Calu3 (cell line): ENCODE measurements at regions not wholly inside any gene's neighbourhood (a gene's known extent, or its start where the extent isn't known, plus 50 kb on each side); places are given as distances from the start of the nearest gene placed in this dataset.

ENCODE experiments used
- BruUV-seq: library from RNA; stranded (reverse); fragments of 400-500 nt; replicated peaks from 2 replicates; lab custom pipeline; 2021; lab: Mats Ljungman, UMichigan
- CTCF ChIA-PET: fragments of 300-600 bp; sonication (Branson Sonifier 250); formaldehyde crosslinking; loops from one replicate; lab custom pipeline; 2022; ENCODE audit warnings: antibody characterized with exemption; lab: Charles Lee
- DNase-seq: peaks from one replicate; pipeline ENCODE4 v3.0.0; 2022
- H3K27ac Mint-ChIP-seq: one replicate; pipeline ENCODE4 v1.8.0; 2022; ENCODE audit warnings: mixed read lengths; ENCODE audit not compliant: unreplicated experiment
- H3K27me3 Mint-ChIP-seq: one replicate; pipeline ENCODE4 v1.8.0; 2022; ENCODE audit warnings: mixed read lengths; ENCODE audit not compliant: unreplicated experiment
- H3K36me3 Mint-ChIP-seq: one replicate; pipeline ENCODE4 v1.8.0; 2022; ENCODE audit warnings: mild to moderate bottlenecking, moderate library complexity, mixed read lengths; ENCODE audit not compliant: insufficient read depth, unreplicated experiment
- H3K4me1 Mint-ChIP-seq: one replicate; pipeline ENCODE4 v1.8.0; 2022; ENCODE audit warnings: mild to moderate bottlenecking, low read depth, mixed read lengths; ENCODE audit not compliant: unreplicated experiment
- H3K4me3 Mint-ChIP-seq: one replicate; pipeline ENCODE4 v1.8.0; 2022; ENCODE audit warnings: mild to moderate bottlenecking, low read depth, moderate library complexity, mixed read lengths; ENCODE audit not compliant: unreplicated experiment
- H3K9me3 Mint-ChIP-seq: one replicate; pipeline ENCODE4 v1.8.0; 2022; ENCODE audit warnings: low read depth, mixed read lengths; ENCODE audit not compliant: unreplicated experiment
- intact Hi-C: fragments of 100-400 bp; cut with micrococcal nuclease; formaldehyde crosslinking; loops from one replicate; pipeline ENCODE4 v1.10.0; 2022; ENCODE audit not compliant: unreplicated experiment
- TF ChIP-seq, protein P1 (sequence below): fragments of 200-600 bp; IDR thresholded peaks from one replicate; pipeline ENCODE4 v1.8.0; 2022; ENCODE audit warnings: antibody characterized with exemption; ENCODE audit not compliant: unreplicated experiment

DNA sequence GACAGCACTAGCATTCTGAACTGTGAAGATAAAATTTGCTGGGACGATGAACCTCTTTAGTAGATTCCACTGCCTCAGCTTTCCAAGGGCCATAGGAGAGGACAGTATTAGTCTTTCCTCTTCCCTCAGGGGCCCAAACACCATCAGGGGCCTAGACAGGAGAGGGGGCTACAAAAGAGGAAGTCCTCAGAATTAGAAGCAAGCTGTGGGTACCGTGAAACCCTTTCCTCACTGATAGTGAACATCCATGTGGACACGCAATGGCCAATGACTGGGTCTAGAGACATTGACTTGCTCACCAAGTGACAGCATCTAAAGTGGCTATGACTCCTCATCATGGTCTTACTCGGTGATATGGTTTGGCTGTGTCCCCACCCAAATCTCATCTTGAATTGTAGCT lies 68.1 kb upstream of the UST start:
- no peak overlapping the region for H3K4me3 Mint-ChIP-seq
- no peaks in the 10 kb centered on the region for H3K4me1 Mint-ChIP-seq
- no peaks in the 10 kb centered on the region for H3K9me3 Mint-ChIP-seq
- TF ChIP-seq, protein P1, sequence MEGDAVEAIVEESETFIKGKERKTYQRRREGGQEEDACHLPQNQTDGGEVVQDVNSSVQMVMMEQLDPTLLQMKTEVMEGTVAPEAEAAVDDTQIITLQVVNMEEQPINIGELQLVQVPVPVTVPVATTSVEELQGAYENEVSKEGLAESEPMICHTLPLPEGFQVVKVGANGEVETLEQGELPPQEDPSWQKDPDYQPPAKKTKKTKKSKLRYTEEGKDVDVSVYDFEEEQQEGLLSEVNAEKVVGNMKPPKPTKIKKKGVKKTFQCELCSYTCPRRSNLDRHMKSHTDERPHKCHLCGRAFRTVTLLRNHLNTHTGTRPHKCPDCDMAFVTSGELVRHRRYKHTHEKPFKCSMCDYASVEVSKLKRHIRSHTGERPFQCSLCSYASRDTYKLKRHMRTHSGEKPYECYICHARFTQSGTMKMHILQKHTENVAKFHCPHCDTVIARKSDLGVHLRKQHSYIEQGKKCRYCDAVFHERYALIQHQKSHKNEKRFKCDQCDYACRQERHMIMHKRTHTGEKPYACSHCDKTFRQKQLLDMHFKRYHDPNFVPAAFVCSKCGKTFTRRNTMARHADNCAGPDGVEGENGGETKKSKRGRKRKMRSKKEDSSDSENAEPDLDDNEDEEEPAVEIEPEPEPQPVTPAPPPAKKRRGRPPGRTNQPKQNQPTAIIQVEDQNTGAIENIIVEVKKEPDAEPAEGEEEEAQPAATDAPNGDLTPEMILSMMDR: no peak
- intact Hi-C loops: no loop called here
- no peaks in the 10 kb centered on the region for H3K27me3 Mint-ChIP-seq
- CTCF ChIA-PET: no interaction called here
- no TSS peak for BruUV-seq
- no peak for DNase-seq
- H3K27ac Mint-ChIP-seq: no peak overlapping the region
- no peaks in the 10 kb centered on the region for H3K36me3 Mint-ChIP-seq

DNA sequence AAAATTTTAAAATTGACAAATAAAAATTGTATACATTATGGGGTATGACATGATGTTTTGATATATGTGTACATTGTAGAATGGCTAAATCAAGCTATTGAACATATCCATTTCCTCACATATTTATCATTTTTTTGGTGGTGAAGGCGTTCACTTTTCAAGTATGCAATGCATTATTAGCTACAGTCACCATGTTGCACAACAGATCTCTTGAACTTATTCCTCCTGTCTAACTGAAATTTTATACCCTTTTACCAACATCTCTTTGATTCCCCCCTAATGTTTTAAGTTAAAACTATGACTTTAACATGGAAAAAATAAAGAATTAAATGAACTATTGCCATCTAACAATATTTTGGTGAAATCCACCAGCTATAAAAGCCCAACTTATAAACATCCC lies 65.2 kb upstream of the UST start:
- H3K4me1 Mint-ChIP-seq: no peaks in the 10 kb centered on the region
- H3K36me3 Mint-ChIP-seq: no peaks in the 10 kb centered on the region
- no peaks in the 10 kb centered on the region for H3K9me3 Mint-ChIP-seq
- intact Hi-C loops: no loop called here
- H3K27me3 Mint-ChIP-seq: no peaks in the 10 kb centered on the region
- H3K4me3 Mint-ChIP-seq: no peak overlapping the region
- DNase-seq: no peak
- no TSS peak for BruUV-seq
- H3K27ac Mint-ChIP-seq: no peak overlapping the region
- CTCF ChIA-PET: no interaction called here
- TF ChIP-seq, protein P1: no peak

DNA sequence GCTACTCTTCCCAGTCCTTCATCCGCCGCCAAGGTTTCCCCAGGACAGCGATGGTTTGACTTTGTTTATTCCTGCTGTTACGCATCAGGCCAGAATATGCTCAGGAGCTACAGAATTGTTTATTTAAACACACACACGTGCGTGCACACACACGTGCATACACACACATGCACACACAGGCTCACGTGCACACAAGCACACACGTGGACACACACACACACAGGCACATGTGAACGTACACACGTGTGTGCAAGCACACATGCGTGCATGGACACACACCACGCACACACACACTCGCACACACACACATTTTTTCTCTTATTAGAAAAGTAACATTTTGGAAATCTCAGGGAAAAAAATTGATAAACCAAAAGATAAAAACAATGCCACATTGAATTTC lies 64.6 kb upstream of the UST start:
- CTCF ChIA-PET: no interaction called here
- Mint-ChIP-seq H3K27ac (no peak overlapping the region), H3K27me3 (no peaks in the 10 kb centered on the region), H3K36me3 (no peaks in the 10 kb centered on the region), H3K9me3 (no peaks in the 10 kb centered on the region), H3K4me3 (no peak overlapping the region), H3K4me1 (no peaks in the 10 kb centered on the region)
- DNase-seq: no peak
- intact Hi-C loops: no loop called here
- no TSS peak for BruUV-seq
- TF ChIP-seq, protein P1: no peak

DNA sequence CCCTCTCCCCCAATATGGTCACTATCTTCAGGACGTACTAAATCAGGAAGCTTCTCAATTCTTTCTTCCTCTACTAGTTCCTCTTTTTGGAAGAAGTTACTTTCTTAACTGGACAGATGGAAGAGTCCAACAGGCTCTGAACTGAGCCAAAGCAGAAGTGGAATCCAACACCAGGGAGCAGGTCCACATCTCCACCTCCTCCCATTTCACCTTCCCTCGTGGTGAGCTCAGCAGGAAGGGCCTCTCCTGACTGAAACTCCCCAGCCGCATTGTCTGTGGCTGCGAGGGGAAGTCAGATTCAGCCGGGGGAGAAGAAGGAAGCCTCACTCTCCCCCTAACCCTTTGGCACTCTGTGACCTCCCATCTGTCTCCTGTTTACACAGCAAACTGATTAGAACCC lies 63.8 kb upstream of the UST start:
- BruUV-seq: no TSS peak
- Mint-ChIP-seq H3K27ac (no peak overlapping the region), H3K27me3 (no peaks in the 10 kb centered on the region), H3K36me3 (no peaks in the 10 kb centered on the region), H3K4me1 (no peaks in the 10 kb centered on the region), H3K9me3 (no peaks in the 10 kb centered on the region), H3K4me3 (no peak overlapping the region)
- CTCF ChIA-PET: no interaction called here
- TF ChIP-seq, protein P1: no peak
- intact Hi-C loops: no loop called here
- DNase-seq: no peak
